GM18870 (cell line): ENCODE measurements at regions not wholly inside any gene's neighbourhood (a gene's known extent, or its start where the extent isn't known, plus 50 kb on each side); places are given as distances from the start of the nearest gene placed in this dataset.
"Not testable (repeated sequence)": the region's sequence is repeated elsewhere in the genome, so short reads cannot be mapped to it uniquely, and the experiment has no call there.

ENCODE experiments used
- ATAC-seq: cut with Tn5 transposase; IDR thresholded peaks from one replicate; pipeline ENCODE4 v1.9.1; 2021; ENCODE audit warnings: moderate library complexity; ENCODE audit not compliant: unreplicated experiment

- ATAC-seq: no peak
These were observed 147.4 kb upstream of the RORA start for GRCh38 chr15:61376516-61376915.

GRCh38 chr15:61374848-61375247, 145.7 kb upstream of the RORA start:
- no peak for ATAC-seq

GRCh38 chr15:61367953-61368352, 138.9 kb upstream of the RORA start:
- ATAC-seq: no peak

- ATAC-seq: no peak
These were observed 135.8 kb upstream of the RORA start for GRCh38 chr15:61364871-61365270.

GRCh38 chr15:61362912-61363311, 133.8 kb upstream of the RORA start:
- not testable (repeated sequence) for ATAC-seq

- no peak for ATAC-seq
These were observed 115.2 kb upstream of the RORA start for GRCh38 chr15:61344293-61344692.

- no peak for ATAC-seq
These were observed 113.3 kb upstream of the RORA start for GRCh38 chr15:61342390-61342789.

- ATAC-seq: no peak
These were observed 110.4 kb upstream of the RORA start for GRCh38 chr15:61339516-61339915.

- ATAC-seq: no peak
These were observed 108.4 kb upstream of the RORA start for GRCh38 chr15:61337541-61337940.

GRCh38 chr15:61336026-61336638, 107.0 kb upstream of the RORA start:
- no peak for ATAC-seq

GRCh38 chr15:61334714-61335113, 105.6 kb upstream of the RORA start:
- ATAC-seq: not testable (repeated sequence)

- no peak for ATAC-seq
These were observed 101.9 kb upstream of the RORA start for GRCh38 chr15:61331019-61331418.

- peak; percentile 78 for ATAC-seq
These were observed 98.0 kb upstream of the RORA start for GRCh38 chr15:61327019-61327631.

GRCh38 chr15:61319892-61320291, 90.8 kb upstream of the RORA start:
- ATAC-seq: no peak

- no peak for ATAC-seq
These were observed 89.9 kb upstream of the RORA start for GRCh38 chr15:61318802-61319525.

- no peak for ATAC-seq
These were observed 89.2 kb upstream of the RORA start for GRCh38 chr15:61318301-61318700.

GRCh38 chr15:61315471-61315870, 86.4 kb upstream of the RORA start:
- ATAC-seq: no peak

- ATAC-seq: no peak
These were observed 85.3 kb upstream of the RORA start for GRCh38 chr15:61314427-61314826.

GRCh38 chr15:61309617-61310016, 80.5 kb upstream of the RORA start:
- ATAC-seq: no peak

GRCh38 chr15:61309031-61309511, 80.0 kb upstream of the RORA start:
- ATAC-seq: no peak

GRCh38 chr15:61308437-61308836, 79.3 kb upstream of the RORA start:
- no peak for ATAC-seq

- ATAC-seq: no peak
These were observed 78.4 kb upstream of the RORA start for GRCh38 chr15:61307474-61307873.
